H1 (cell line): ENCODE measurements at regions not wholly inside any gene's neighbourhood (a gene's known extent, or its start where the extent isn't known, plus 50 kb on each side); places are given as distances from the start of the nearest gene placed in this dataset.

Source experiments
- CTCF ChIA-PET: fragments of 300-600 bp; sonication (Branson Sonifier 250); formaldehyde crosslinking; loops from one replicate; lab custom pipeline; 2021; ENCODE audit not compliant: partially characterized antibody; lab: Charles Lee
- POLR2A ChIA-PET: fragments of 300-600 bp; sonication (Branson Sonifier 250); formaldehyde crosslinking; loops from one replicate; lab custom pipeline; 2021; ENCODE audit warnings: inconsistent platforms; ENCODE audit not compliant: partially characterized antibody; lab: Charles Lee
- DNase-seq, 2 experiments: peaks; one replicate each; pipeline versions ENCODE4 v3.0.0 to v3.0.0-alpha.2; 2010 to 2022; ENCODE audit warnings: low spot score in 2 of 2, low read depth in 1 of 2, mixed read lengths in 1 of 2
- FAIRE-seq: peaks from 2 replicates; lab custom pipeline; 2011; peaks lifted over from hg19 to GRCh38; lab: Jason Lieb, UNC
- H2AFZ ChIP-seq: 2 replicates; pipeline ENCODE4 v1.8.1; 2012; ENCODE audit warnings: low read length, inconsistent platforms
- H2AK5ac ChIP-seq: 2 replicates; pipeline ENCODE4 v1.6.1; 2013; ENCODE audit warnings: low read depth, low read length
- H2BK120ac ChIP-seq: replicated peaks from 2 replicates; pipeline ENCODE3; 2013; ENCODE audit warnings: low read depth, low read length, inconsistent platforms
- H2BK12ac ChIP-seq: 2 replicates; pipeline ENCODE4 v1.6.1; 2013; ENCODE audit warnings: low read depth, low read length
- H2BK15ac ChIP-seq: 2 replicates; pipeline ENCODE4 v1.6.1; 2013; ENCODE audit warnings: low read length
- H2BK20ac ChIP-seq: 2 replicates; pipeline ENCODE4 v1.6.1; 2013; ENCODE audit warnings: low read length
- H2BK5ac ChIP-seq: 2 replicates; pipeline ENCODE4 v1.6.1; 2013; ENCODE audit warnings: low read depth, low read length
- H3K14ac ChIP-seq: 2 replicates; pipeline ENCODE4 v1.6.1; 2013; ENCODE audit warnings: inconsistent platforms; ENCODE audit not compliant: insufficient read length
- H3K18ac ChIP-seq: 2 replicates; pipeline ENCODE4 v1.6.1; 2013; ENCODE audit warnings: low read length; ENCODE audit errors: extremely low read depth
- H3K23ac ChIP-seq: 2 replicates; pipeline ENCODE4 v1.6.1; 2013; ENCODE audit warnings: inconsistent platforms; ENCODE audit not compliant: insufficient read length
- H3K23me2 ChIP-seq: 2 replicates; pipeline ENCODE4 v1.6.1; 2013; ENCODE audit warnings: low read depth, low read length
- H3K27ac ChIP-seq: 2 replicates; pipeline ENCODE4 v1.6.1; 2011; ENCODE audit warnings: low read depth, low read length, inconsistent platforms
- H3K27me3 ChIP-seq, 4 experiments: replicated peaks in 1 of 4; 1 replicate in 1 of 4; 2 replicates in 3 of 4; pipeline versions ENCODE4 v1.6.1 to v1.8.1; 2011 to 2013; ENCODE audit warnings: low read length in 3 of 4, mild to moderate bottlenecking in 3 of 4, inconsistent platforms in 2 of 4, mixed read lengths in 2 of 4, moderate library complexity in 1 of 4; ENCODE audit not compliant: control insufficient read depth in 3 of 4, insufficient read depth in 3 of 4; ENCODE audit errors: extremely low read depth in 1 of 4
- H3K36me3 ChIP-seq, 4 experiments: 2 replicates each; pipeline versions ENCODE4 v1.6.1 to v1.8.1; 2011 to 2013; ENCODE audit warnings: mild to moderate bottlenecking in 4 of 4, low read length in 3 of 4, moderate library complexity in 2 of 4, control low read depth in 1 of 4, inconsistent platforms in 1 of 4; ENCODE audit not compliant: insufficient read depth in 4 of 4, control insufficient read depth in 2 of 4
- H3K4ac ChIP-seq: replicated peaks from 2 replicates; pipeline ENCODE3; 2013; ENCODE audit warnings: low read length, low read depth, mixed read lengths, inconsistent platforms; ENCODE audit not compliant: insufficient read length
- H3K4me1 ChIP-seq, 4 experiments: replicated peaks in 1 of 4; 1 replicate in 1 of 4; 2 replicates in 3 of 4; pipeline versions ENCODE4 v1.6.1 to v1.8.1; 2011 to 2013; ENCODE audit warnings: low read length in 3 of 4, inconsistent platforms in 2 of 4, mixed read lengths in 1 of 4; ENCODE audit not compliant: insufficient read depth in 4 of 4, control insufficient read depth in 3 of 4
- H3K4me2 ChIP-seq, 2 experiments: 2 replicates each; pipeline versions ENCODE4 v1.6.1 to v1.8.1; 2011 to 2013; ENCODE audit warnings: low read depth in 2 of 2, low read length in 2 of 2, control low read depth in 1 of 2, inconsistent platforms in 1 of 2, mild to moderate bottlenecking in 1 of 2; ENCODE audit not compliant: insufficient read depth in 1 of 2
- H3K4me3 ChIP-seq, 4 experiments: fragments of 200-600, 300-600 bp in 1 of 4; sonication (generic), shearing (Covaris generic), sonication (Bioruptor Twin) in 1 of 4; 2 replicates each; pipeline versions ENCODE4 v1.5.1 to v1.8.1; 2011 to 2016; ENCODE audit warnings: low read length in 4 of 4, low read depth in 3 of 4, control low read depth in 2 of 4, inconsistent platforms in 2 of 4, mild to moderate bottlenecking in 2 of 4, mixed read lengths in 1 of 4, moderate library complexity in 1 of 4; ENCODE audit not compliant: insufficient read depth in 2 of 4; ENCODE audit errors: extremely low read depth in 1 of 4
- H3K56ac ChIP-seq: replicated peaks from 2 replicates; pipeline ENCODE3; 2013; ENCODE audit warnings: low read depth, mild to moderate bottlenecking, mixed read lengths, low read length, inconsistent platforms; ENCODE audit not compliant: insufficient read length
- H3K79me1 ChIP-seq: 2 replicates; pipeline ENCODE4 v1.6.1; 2013; ENCODE audit warnings: low read depth, low read length, control low read depth
- H3K79me2 ChIP-seq, 2 experiments: 2 replicates each; pipeline versions ENCODE4 v1.6.1 to v1.8.1; 2012 to 2013; ENCODE audit warnings: low read length in 2 of 2, mild to moderate bottlenecking in 2 of 2, inconsistent platforms in 1 of 2; ENCODE audit not compliant: insufficient read depth in 2 of 2, control insufficient read depth in 1 of 2
- H3K9ac ChIP-seq, 4 experiments: replicated peaks in 1 of 4; 1 replicate in 1 of 4; 2 replicates in 3 of 4; pipeline versions ENCODE4 v1.6.1 to v1.8.1; 2011 to 2013; ENCODE audit warnings: low read depth in 3 of 4, low read length in 3 of 4, control low read depth in 2 of 4, mild to moderate bottlenecking in 2 of 4, moderate library complexity in 2 of 4, inconsistent platforms in 1 of 4; ENCODE audit errors: extremely low read depth in 1 of 4
- H3K9me3 ChIP-seq, 2 experiments: 2 replicates each; pipeline versions ENCODE4 v1.6.1 to v1.8.1; 2012 to 2013; ENCODE audit warnings: mild to moderate bottlenecking in 2 of 2, moderate library complexity in 2 of 2, control low read depth in 1 of 2, inconsistent platforms in 1 of 2, low read depth in 1 of 2, low read length in 1 of 2, mixed read lengths in 1 of 2; ENCODE audit not compliant: insufficient read depth in 2 of 2
- H4K20me1 ChIP-seq, 2 experiments: replicated peaks in 1 of 2; 2 replicates each; pipeline versions ENCODE3 to v1.8.1; 2011 to 2013; ENCODE audit warnings: inconsistent platforms in 2 of 2, low read length in 2 of 2, mild to moderate bottlenecking in 1 of 2; ENCODE audit not compliant: insufficient read depth in 2 of 2, control insufficient read depth in 1 of 2
- H4K5ac ChIP-seq: 2 replicates; pipeline ENCODE4 v1.6.1; 2013; ENCODE audit warnings: low read length, low read depth, mixed read lengths, inconsistent platforms; ENCODE audit not compliant: insufficient read length
- H4K8ac ChIP-seq: 2 replicates; pipeline ENCODE4 v1.8.0; 2013; ENCODE audit warnings: mild to moderate bottlenecking, moderate library complexity, low read length, inconsistent platforms; ENCODE audit not compliant: insufficient read depth; ENCODE audit errors: extremely low read depth
- H4K91ac ChIP-seq: replicated peaks from 2 replicates; pipeline ENCODE3; 2013; ENCODE audit warnings: low read length, mixed read lengths, inconsistent platforms; ENCODE audit not compliant: insufficient read length
- BACH1 ChIP-seq: IDR thresholded peaks from 2 replicates; pipeline ENCODE4 v1.6.1; 2012; ENCODE audit warnings: low read length, improper control_type of control experiment
- CHD2 ChIP-seq: IDR thresholded peaks from 2 replicates; pipeline ENCODE4 v1.6.1; 2012; ENCODE audit warnings: low read length, improper control_type of control experiment
- CREB1 ChIP-seq: IDR thresholded peaks from 2 replicates; pipeline ENCODE4 v1.6.1; 2012; ENCODE audit warnings: inconsistent platforms
- CTBP2 ChIP-seq: IDR thresholded peaks from 2 replicates; pipeline ENCODE4 v1.7.0; 2011; ENCODE audit warnings: borderline replicate concordance, mild to moderate bottlenecking, moderate library complexity, mixed read lengths, low read length; ENCODE audit not compliant: insufficient read depth, insufficient read length
- PHF8 ChIP-seq: fragments of 200-600 bp; sonication (generic); conservative IDR thresholded peaks from 2 replicates; pipeline ENCODE4 v1.7.1; 2012; ENCODE audit warnings: low read depth, mild to moderate bottlenecking, inconsistent platforms, low read length, moderate library complexity
- RXRA ChIP-seq: IDR thresholded peaks from 2 replicates; pipeline ENCODE4 v1.6.1; 2011; ENCODE audit warnings: low read depth, mild to moderate bottlenecking, low read length, moderate library complexity; ENCODE audit not compliant: insufficient read depth
- SAP30 ChIP-seq: fragments of 300-600 bp; sonication (generic); IDR thresholded peaks from 2 replicates; pipeline ENCODE4 v1.7.1; 2012; ENCODE audit warnings: low read length, moderate library complexity, mild to moderate bottlenecking, inconsistent platforms; ENCODE audit not compliant: insufficient read depth, insufficient replicate concordance
- SIX5 ChIP-seq: IDR thresholded peaks from 2 replicates; pipeline ENCODE4 v1.6.1; 2011; ENCODE audit warnings: mild to moderate bottlenecking, low read depth, low read length
- ZNF274 ChIP-seq: IDR thresholded peaks from 2 replicates; pipeline ENCODE4 v1.7.0; 2012; ENCODE audit warnings: low read length, borderline replicate concordance; ENCODE audit errors: extremely low read depth
- WGBS, 2 experiments: shearing (Covaris generic) in 1 of 2; methylation state at CpG; one replicate each; pipeline versions ENCODE4 v1.1.6 to v1.1.7; 2013 to 2015; ENCODE audit warnings: low lambda C conversion rate in 2 of 2, mixed read lengths in 2 of 2, inconsistent platforms in 1 of 2, low coverage in 1 of 2, missing lambda C conversion rate in 1 of 2; ENCODE audit not compliant: insufficient replicate concordance in 2 of 2, insufficient coverage in 1 of 2, insufficient read length in 1 of 2; ENCODE audit errors: extremely low coverage in 1 of 2, missing lambda C conversion rate in 1 of 2; 5-methylcytosine and 5-hydroxymethylcytosine counted together
- TF ChIP-seq, protein P1 (sequence below): IDR thresholded peaks from 2 replicates; pipeline ENCODE4 v1.6.1; 2012; ENCODE audit warnings: low read length, inconsistent platforms

DNA sequence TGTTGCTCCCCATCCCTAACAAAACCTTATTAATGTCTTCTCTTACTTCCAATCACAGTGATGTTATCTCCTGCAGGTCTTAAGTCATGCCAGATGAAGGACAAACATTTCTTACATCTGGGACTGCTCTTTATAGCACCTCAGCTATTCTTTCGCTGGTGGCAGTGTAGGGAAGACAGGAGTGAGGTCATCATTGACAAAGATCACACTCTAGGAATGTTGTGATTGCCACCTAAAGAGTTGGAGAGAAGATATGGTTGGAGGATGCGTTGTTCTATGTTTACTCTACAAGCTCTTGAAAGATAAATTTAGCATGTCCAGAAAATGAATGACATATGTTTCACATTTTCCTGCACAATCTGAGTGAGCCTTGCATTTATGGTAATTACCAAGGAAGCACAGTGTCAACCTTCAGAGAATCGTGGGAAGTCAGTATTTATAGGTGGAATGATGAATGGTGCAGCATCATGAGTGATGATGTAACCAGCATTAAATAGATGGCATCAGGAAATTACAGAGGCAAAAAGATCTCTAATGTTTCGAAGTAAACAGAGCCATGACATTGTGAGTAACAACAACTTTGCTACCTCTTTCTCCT, 188.1 kb upstream of the STEAP1 start:
- Histone ChIP-seq H2BK12ac (no peak overlapping the region), H2BK120ac (no peak overlapping the region), H3K4me3 (no peak overlapping the region), H3K23ac (no peak overlapping the region), H3K56ac (no peak overlapping the region), H2BK20ac (no peak overlapping the region), H3K18ac (no peak overlapping the region), H4K91ac (no peak overlapping the region), H3K14ac (no peak overlapping the region), H3K36me3 (no peaks in the 10 kb centered on the region), H3K4ac (no peak overlapping the region), H2AFZ (no peak overlapping the region), H3K4me1 (no peaks in the 10 kb centered on the region), H3K9ac (no peak overlapping the region), H2BK5ac (no peak overlapping the region), H3K79me2 (no peaks in the 10 kb centered on the region), H2AK5ac (no peak overlapping the region), H3K23me2 (no peaks in the 10 kb centered on the region), H3K9me3 (no peaks in the 10 kb centered on the region), H3K79me1 (no peaks in the 10 kb centered on the region), H3K27ac (no peak overlapping the region), H4K8ac (no peak overlapping the region), H3K27me3 (no peaks in the 10 kb centered on the region), H3K4me2 (no peak overlapping the region), H4K5ac (no peak overlapping the region), H4K20me1 (no peaks in the 10 kb centered on the region), H2BK15ac (no peak overlapping the region)
- DNase-seq (no peak), FAIRE-seq (no peak)
- TF ChIP-seq CHD2 (no peak), CREB1 (no peak), ZNF274 (no peak), BACH1 (no peak), RXRA (no peak), SIX5 (no peak), CTBP2 (no peak), SAP30 (no peak), PHF8 (no peak)
- TF ChIP-seq, protein P1, sequence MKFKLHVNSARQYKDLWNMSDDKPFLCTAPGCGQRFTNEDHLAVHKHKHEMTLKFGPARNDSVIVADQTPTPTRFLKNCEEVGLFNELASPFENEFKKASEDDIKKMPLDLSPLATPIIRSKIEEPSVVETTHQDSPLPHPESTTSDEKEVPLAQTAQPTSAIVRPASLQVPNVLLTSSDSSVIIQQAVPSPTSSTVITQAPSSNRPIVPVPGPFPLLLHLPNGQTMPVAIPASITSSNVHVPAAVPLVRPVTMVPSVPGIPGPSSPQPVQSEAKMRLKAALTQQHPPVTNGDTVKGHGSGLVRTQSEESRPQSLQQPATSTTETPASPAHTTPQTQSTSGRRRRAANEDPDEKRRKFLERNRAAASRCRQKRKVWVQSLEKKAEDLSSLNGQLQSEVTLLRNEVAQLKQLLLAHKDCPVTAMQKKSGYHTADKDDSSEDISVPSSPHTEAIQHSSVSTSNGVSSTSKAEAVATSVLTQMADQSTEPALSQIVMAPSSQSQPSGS, result no peak
- ChIA-PET POLR2A (no interaction called here), CTCF (no interaction called here)
- 84% methylated on average over 4 of the region's 4 CpGs; no CpG with 5 or more reads in 1 of the 2 experiments for WGBS, 2 experiments
